A673 (cell line): ENCODE measurements at regions not wholly inside any gene's neighbourhood (a gene's known extent, or its start where the extent isn't known, plus 50 kb on each side); places are given as distances from the start of the nearest gene placed in this dataset.

Experiments
- EZH2 ChIP-seq: fragments of 200-600 bp; sonication (generic); IDR thresholded peaks from 2 replicates; pipeline ENCODE4 v1.6.1; 2017; ENCODE audit warnings: borderline replicate concordance, low read depth, mild to moderate bottlenecking, mixed read lengths, antibody characterized with exemption, low read length; ENCODE audit not compliant: poor library complexity, severe bottlenecking
- TF ChIP-seq, protein P1 (sequence below): fragments of 300-800, 200-600 bp; sonication (generic); conservative IDR thresholded peaks from 2 replicates; pipeline ENCODE4 v1.5.1; 2017; ENCODE audit warnings: low read depth, mild to moderate bottlenecking, antibody characterized with exemption, low read length, moderate library complexity, mixed read lengths

DNA sequence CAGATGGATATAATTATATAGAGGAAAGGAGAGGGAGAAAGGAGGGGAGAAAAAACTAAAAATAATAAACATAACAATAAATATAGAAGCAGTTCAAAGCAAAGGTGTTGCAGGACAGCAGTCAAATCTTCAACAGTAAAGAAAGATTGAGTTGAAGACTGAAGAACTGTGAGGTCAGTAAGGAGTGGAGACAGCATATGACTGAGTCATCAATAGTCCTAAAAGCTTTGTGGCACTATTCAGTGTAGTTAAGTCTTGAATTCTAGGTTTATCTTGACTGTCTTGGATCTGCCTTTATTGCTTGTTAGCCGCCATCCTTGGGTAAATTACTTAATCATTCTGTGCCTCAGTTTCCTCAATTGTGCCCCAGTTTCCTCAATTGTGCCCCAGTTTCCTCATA is 137.0 kb downstream of the MRPS30 start:
- TF ChIP-seq EZH2, result no peak
- TF ChIP-seq, protein P1, sequence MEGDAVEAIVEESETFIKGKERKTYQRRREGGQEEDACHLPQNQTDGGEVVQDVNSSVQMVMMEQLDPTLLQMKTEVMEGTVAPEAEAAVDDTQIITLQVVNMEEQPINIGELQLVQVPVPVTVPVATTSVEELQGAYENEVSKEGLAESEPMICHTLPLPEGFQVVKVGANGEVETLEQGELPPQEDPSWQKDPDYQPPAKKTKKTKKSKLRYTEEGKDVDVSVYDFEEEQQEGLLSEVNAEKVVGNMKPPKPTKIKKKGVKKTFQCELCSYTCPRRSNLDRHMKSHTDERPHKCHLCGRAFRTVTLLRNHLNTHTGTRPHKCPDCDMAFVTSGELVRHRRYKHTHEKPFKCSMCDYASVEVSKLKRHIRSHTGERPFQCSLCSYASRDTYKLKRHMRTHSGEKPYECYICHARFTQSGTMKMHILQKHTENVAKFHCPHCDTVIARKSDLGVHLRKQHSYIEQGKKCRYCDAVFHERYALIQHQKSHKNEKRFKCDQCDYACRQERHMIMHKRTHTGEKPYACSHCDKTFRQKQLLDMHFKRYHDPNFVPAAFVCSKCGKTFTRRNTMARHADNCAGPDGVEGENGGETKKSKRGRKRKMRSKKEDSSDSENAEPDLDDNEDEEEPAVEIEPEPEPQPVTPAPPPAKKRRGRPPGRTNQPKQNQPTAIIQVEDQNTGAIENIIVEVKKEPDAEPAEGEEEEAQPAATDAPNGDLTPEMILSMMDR, result no peak
